Ishikawa (cell line): ENCODE measurements at regions not wholly inside any gene's neighbourhood (a gene's known extent, or its start where the extent isn't known, plus 50 kb on each side); places are given as distances from the start of the nearest gene placed in this dataset.

Experiments used
- CEBPB ChIP-seq: IDR thresholded peaks from 2 replicates; pipeline ENCODE4 v1.6.1; 2012
- CREB1 ChIP-seq: IDR thresholded peaks from 2 replicates; pipeline ENCODE4 v1.6.1; 2012; ENCODE audit warnings: low read depth
- EGR1 ChIP-seq: IDR thresholded peaks from 2 replicates; pipeline ENCODE4 v1.6.1; 2012
- EP300 ChIP-seq: IDR thresholded peaks from 2 replicates; pipeline ENCODE4 v1.6.1; 2012; ENCODE audit warnings: borderline replicate concordance
- FOXM1 ChIP-seq: IDR thresholded peaks from 2 replicates; pipeline ENCODE4 v1.6.1; 2012; ENCODE audit warnings: low read depth, borderline replicate concordance
- NFIC ChIP-seq: IDR thresholded peaks from 2 replicates; pipeline ENCODE4 v1.6.1; 2012
- RAD21 ChIP-seq: IDR thresholded peaks from 2 replicates; pipeline ENCODE4 v1.6.1; 2012; ENCODE audit warnings: low read depth
- TAF1 ChIP-seq: IDR thresholded peaks from 2 replicates; pipeline ENCODE4 v1.6.1; 2012; ENCODE audit warnings: low read depth, mild to moderate bottlenecking
- TCF12 ChIP-seq: IDR thresholded peaks from 2 replicates; pipeline ENCODE4 v1.6.1; 2012; ENCODE audit warnings: low read depth
- TEAD4 ChIP-seq: IDR thresholded peaks from 2 replicates; pipeline ENCODE4 v1.6.1; 2012
- YY1 ChIP-seq: IDR thresholded peaks from 2 replicates; pipeline ENCODE4 v1.6.1; 2012; ENCODE audit warnings: low read depth
- ZBTB7A ChIP-seq: IDR thresholded peaks from 2 replicates; pipeline ENCODE4 v1.6.1; 2012; ENCODE audit warnings: low read depth
- TF ChIP-seq, protein P1 (sequence below): IDR thresholded peaks from 2 replicates; pipeline ENCODE4 v1.6.1; 2012
- TF ChIP-seq, protein P2 (sequence below): IDR thresholded peaks from 2 replicates; pipeline ENCODE4 v1.6.1; 2012
- TF ChIP-seq, protein P3 (sequence below): IDR thresholded peaks from 2 replicates; pipeline ENCODE4 v1.6.1; 2012; ENCODE audit warnings: low read depth, mild to moderate bottlenecking

DNA sequence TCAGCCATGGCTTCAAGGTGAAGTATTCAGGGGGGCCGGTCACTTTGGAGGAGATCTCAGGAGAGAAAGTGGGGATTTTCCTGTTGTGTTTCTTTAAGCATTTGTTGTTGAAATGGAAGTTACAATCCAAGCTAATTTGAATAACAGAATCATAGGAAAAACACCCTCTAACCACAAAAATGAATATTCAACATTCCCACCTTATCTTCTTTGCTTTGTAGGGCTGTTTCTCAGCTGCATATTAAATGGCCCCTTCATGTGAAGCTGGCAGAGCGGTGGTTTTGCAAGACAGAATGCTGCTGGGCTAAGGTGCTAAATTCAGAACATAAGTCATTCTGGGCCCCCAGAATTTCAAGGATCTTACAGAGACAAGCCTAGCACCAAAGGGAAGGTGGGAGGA is 279.0 kb downstream of the RRAGC start:
- TF ChIP-seq YY1 (no peak), FOXM1 (no peak), TCF12 (no peak), TEAD4 (no peak), CREB1 (no peak), NFIC (no peak), CEBPB (no peak), EGR1 (no peak), TAF1 (no peak), RAD21 (no peak), EP300 (no peak), ZBTB7A (no peak)
- TF ChIP-seq, protein P1, sequence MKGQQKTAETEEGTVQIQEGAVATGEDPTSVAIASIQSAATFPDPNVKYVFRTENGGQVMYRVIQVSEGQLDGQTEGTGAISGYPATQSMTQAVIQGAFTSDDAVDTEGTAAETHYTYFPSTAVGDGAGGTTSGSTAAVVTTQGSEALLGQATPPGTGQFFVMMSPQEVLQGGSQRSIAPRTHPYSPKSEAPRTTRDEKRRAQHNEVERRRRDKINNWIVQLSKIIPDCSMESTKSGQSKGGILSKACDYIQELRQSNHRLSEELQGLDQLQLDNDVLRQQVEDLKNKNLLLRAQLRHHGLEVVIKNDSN, result no peak
- TF ChIP-seq, protein P2, sequence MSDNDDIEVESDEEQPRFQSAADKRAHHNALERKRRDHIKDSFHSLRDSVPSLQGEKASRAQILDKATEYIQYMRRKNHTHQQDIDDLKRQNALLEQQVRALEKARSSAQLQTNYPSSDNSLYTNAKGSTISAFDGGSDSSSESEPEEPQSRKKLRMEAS, result no peak
- TF ChIP-seq, protein P3, sequence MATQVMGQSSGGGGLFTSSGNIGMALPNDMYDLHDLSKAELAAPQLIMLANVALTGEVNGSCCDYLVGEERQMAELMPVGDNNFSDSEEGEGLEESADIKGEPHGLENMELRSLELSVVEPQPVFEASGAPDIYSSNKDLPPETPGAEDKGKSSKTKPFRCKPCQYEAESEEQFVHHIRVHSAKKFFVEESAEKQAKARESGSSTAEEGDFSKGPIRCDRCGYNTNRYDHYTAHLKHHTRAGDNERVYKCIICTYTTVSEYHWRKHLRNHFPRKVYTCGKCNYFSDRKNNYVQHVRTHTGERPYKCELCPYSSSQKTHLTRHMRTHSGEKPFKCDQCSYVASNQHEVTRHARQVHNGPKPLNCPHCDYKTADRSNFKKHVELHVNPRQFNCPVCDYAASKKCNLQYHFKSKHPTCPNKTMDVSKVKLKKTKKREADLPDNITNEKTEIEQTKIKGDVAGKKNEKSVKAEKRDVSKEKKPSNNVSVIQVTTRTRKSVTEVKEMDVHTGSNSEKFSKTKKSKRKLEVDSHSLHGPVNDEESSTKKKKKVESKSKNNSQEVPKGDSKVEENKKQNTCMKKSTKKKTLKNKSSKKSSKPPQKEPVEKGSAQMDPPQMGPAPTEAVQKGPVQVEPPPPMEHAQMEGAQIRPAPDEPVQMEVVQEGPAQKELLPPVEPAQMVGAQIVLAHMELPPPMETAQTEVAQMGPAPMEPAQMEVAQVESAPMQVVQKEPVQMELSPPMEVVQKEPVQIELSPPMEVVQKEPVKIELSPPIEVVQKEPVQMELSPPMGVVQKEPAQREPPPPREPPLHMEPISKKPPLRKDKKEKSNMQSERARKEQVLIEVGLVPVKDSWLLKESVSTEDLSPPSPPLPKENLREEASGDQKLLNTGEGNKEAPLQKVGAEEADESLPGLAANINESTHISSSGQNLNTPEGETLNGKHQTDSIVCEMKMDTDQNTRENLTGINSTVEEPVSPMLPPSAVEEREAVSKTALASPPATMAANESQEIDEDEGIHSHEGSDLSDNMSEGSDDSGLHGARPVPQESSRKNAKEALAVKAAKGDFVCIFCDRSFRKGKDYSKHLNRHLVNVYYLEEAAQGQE, result no peak

DNA sequence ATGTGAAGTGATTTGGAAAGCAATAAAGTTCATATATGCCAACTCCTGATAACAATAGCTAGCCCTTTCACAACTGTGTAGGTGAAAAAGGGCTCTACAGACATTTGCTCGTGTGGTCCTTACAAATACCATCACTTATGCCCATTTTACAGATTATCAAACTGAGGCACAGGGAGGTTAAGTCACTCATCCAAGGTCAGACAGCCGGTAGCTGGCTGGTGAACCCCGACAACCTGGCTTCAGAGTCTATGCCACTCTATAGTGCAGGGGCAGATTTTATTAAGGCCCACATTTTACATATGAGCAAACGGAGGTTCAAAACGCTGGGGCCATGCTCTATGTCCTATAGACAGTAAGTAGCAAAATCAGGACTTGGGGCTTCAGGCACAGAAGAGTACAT is 280.5 kb downstream of the RRAGC start:
- TF ChIP-seq, protein P1, result no peak
- TF ChIP-seq YY1, result no peak
- no peak for TF ChIP-seq EP300
- no peak for TF ChIP-seq RAD21
- no peak for TF ChIP-seq CREB1
- TF ChIP-seq, protein P3, result no peak
- no peak for TF ChIP-seq EGR1
- TF ChIP-seq CEBPB, result no peak

DNA sequence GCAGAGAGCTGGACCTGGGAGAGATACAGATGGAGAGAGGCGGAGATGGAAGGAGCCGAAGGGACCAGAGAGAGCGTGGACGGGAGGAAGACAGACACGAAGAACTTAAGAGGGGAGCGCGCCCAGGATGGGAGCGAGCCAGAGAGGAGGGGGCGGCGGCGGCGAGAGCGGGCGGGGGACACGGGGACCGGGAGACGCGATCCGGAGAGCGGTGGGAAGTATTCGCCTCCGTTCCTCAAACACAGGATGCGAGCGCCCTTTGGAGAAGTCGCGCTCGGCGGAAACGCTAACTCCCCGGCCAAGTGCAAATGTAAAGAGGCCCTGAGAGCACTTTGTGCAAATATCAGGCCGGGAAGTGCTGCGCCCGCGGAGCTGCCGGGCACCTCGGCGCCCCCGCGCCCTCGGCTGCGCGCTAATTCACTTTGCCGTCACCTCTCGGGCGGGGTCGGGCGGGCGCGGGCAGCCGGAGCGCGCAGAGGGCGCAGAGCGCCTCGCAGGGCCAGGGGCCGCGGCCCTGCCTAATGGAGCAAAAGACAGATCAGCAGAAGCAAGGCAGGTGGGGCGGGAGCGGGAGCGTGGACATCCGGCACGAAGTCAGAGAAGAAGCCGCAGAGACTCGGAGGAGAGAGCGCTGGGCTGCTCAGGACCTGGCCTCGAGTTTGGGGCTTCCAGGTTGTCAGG is 281.2 kb downstream of the RRAGC start:
- TF ChIP-seq, protein P2, result no peak
- TF ChIP-seq EGR1 (no peak), ZBTB7A (no peak)

DNA sequence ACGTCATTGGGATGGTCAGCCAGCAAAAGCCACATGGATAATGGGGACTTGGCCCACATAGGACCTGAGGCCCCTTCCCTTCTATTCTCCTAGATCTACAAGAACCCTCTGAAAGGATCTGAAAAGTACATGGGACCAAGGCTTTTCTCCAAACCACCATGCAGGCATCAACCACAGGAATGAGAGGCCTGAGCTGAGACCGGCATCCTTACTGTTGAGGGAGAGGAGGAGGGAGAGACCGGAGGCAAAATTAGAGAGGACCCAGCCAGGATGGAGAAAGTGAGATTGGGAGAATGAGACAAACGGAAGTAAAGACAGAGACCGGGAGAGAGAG is 281.7 kb downstream of the RRAGC start:
- TF ChIP-seq TCF12 (no peak), RAD21 (no peak)

DNA sequence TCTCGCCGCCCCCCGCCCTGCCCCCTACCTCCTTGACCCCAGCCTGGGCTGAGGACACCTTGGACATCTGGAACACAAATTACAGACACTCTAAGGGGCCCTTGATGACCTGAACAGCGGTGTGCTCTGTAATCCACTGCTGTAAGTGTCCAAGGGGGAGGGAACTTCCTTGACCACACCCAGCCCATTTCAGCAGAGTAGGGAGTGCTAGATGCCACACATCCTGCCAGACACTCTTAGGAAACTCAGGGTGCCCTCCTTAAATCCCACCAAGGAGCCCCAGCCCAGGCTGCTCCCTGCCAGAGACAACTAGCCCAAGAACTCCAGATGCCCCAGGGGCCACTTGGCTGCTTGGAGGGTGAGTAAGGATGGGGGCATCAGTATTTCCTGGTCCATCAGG is 282.2 kb downstream of the RRAGC start:
- no peak for TF ChIP-seq EP300
- no peak for TF ChIP-seq EGR1
- TF ChIP-seq TAF1, result no peak
- TF ChIP-seq, protein P3, result no peak

DNA sequence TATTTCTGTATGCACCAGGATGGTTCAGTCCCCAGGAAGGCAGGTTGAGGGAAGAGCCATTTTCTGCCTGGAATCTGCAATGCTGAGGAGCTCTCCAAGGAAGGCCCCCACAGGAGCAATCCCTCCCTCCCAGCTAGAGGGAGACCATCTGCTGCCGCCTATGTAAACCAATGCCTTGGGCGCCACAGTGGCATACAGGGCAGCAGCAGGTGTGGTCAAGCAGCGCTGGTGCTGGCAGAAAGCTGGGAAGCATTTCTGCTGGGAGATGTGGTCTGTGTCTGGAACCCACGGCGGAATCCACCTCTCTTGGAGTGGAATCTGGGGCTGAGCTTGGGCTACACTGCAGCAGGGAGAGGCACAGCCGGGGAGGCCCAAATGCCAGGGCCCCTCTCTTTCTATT is 283.3 kb downstream of the RRAGC start:
- TF ChIP-seq EGR1 (no peak), CREB1 (no peak), EP300 (no peak), TEAD4 (no peak), TAF1 (no peak), NFIC (no peak), YY1 (no peak), ZBTB7A (no peak), FOXM1 (no peak), CEBPB (no peak), RAD21 (no peak), TCF12 (no peak)
- TF ChIP-seq, protein P1, result no peak
- TF ChIP-seq, protein P3, result no peak
- TF ChIP-seq, protein P2, result no peak
